ENCODE measurements at regions not wholly inside any gene's neighbourhood (a gene's known extent, or its start where the extent isn't known, plus 50 kb on each side); places are given as distances from the start of the nearest gene placed in this dataset.
"Not testable (repeated sequence)": the region's sequence is repeated elsewhere in the genome, so short reads cannot be mapped to it uniquely, and the experiment has no call there.

DNA sequence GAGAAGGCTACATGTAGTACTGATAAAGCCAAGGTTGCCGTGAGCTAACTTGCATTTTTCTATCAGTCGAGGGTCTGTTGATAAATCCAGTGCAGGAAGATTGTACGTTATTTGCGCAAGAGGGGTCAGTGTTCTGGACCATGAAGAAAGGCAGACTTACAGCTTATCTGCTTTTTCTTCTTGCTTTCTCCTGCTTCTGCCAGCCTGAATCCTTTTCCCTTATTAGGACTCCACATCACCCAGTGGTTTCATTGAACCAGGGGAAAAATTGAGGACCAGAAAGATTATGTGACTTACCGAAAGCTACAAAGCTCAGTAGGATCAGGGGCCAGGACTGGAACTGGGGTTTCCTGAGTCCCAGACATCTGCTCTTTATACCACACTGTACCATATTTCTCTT lies 534.6 kb upstream of the BRINP1 start:
- no peak for ATAC-seq

DNA sequence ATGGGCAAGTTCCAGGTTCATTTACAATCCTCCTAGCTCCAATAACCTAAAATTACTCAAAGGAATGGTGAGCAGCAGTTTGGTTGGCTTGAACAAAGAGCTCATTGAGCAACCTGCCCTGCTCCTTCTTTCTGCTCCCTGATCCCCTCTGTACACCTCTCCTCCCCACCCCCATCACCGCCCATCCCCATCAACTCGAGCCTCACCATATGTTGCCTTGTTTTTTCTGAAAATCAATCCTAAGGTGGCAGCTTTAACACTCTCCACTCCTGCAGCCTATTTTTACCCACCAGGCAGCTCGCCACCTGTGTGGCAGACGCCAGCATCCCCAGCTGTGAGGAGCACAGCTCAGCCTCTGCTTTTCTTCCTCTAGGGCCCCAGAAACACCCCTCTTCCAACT lies 533.4 kb upstream of the BRINP1 start:
- no peak for ATAC-seq

DNA sequence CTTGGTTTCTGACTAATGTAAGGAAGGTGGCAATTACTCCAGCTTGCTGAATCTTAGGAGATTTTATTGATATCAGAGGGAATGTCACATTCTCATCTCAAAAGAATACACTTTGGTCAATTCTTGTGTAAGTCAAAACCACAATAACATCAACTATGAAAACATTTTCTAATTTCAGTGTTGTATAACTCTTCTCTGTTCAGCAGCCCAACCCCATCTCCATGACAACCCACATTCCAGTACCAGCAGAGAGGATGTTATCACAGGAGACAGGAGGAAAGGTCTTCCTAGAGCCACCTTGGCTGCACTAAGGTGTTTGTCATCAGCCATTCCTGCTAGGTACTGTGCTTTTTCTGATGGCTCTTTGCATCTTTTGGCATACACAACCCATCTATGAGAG lies 529.1 kb upstream of the BRINP1 start:
- no peak for ATAC-seq

DNA sequence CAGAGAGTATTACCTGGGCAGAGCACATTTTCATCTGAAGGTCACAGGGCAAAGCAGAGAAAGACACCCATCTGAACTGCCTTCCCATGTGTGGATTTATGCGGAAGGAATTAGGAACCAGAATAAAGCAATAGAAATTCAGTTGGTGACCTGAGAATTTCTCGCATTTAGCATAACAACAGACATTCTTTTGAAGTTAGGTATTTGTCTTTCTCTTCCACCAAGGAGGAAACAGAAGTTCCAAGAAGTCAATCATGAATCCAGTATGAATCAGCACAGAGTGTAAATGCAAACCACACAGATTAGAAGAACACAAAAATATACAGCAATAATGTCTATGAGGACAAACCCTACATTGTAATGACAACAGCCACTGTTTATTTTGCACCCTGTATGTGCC lies 515.2 kb upstream of the BRINP1 start:
- peak; percentile 28 for ATAC-seq

DNA sequence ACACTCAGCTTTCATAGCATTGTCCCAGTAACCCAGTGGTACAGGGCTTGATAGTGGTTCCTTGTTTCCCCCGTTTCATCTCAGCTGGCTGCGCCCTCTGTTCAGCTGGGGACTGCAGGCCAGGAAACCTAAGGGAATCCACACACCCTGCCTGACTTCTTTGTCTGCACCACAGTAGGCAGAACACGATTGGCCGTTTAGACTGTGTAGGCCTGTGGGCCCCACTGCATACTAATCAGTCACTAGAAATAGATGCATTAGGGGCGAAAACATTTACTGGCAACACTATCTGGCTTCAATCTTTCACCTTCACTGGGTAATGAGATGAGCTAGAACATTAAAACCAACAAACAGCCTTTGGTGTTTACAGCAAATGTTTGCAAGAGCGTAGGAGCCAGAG lies 512.7 kb upstream of the BRINP1 start:
- ATAC-seq, result no peak

DNA sequence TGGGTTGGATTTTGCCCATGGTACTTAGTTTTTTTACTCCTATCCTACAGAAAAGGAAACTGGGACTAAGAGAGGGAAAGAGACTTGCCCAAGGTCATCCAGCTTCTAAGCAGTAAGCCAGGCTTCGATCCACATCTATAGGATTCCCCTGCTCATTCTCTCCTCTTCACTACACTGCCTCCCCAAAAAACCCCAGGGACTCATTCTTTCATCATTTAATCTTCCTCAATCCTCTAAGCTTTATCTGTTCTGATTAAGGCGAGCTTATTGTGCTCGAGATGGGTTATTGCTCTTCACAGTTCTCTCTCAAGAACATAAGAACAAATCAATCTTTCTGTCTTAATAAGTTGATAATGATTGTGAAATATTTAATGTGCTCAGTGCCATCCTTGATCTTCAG lies 511.1 kb upstream of the BRINP1 start:
- ATAC-seq, result no peak

DNA sequence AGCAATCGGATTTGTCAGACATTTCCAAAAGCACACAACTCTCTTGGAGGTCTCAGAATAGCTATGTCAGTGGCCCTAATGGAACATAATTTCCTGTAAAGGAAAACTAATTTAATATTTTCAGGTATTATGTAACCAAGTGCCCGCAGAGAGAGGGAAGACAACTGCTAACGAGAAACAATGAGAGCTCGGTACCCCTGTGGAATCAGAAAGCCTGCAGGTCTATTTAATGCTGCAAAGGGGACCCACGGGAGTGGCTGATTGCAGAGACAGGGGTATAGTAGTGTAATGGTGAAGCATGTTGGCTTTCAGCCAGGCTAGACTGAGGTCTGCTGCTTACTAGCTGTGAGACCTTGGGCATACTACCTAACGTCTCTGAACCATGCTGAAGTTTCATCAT lies 508.1 kb upstream of the BRINP1 start:
- no peak for ATAC-seq

DNA sequence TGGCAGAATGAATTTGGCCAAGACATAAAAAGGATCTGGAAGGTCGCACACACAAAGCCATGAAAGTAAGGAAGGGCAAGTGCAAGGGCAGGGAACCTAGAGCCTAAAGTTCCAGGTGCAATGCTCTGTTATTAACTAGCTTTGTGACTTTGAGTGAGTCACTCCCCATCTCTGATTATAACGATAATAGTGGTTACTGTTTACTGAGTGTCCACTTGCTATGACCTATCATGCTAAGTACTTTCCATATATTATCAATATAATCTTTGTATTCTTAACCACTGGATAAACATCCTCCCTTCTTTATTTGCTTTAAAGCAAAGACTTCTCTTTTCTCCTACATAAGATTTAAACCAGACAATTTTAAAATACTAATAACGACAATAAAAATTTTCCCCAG lies 504.6 kb upstream of the BRINP1 start:
- no peak for ATAC-seq

DNA sequence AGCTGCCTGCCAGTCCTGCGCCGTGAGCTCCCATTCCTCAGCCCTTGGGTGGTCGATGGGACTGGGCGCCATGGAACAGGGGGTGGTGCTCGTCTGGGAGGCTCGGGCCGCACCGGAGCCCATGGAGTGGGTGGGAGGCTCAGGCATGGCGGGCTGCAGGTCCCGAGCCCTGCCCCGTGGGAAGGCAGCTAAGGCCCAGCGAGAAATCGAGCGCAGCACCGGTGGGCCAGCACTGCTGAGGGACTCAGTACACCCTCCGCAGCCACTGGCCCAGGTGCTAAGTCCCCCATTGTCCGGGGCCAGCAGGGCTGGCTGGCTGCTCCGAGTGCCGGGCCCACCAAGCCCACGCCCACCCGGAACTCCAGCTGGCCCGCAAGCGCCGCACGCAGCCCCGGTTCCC lies 501.0 kb upstream of the BRINP1 start:
- ATAC-seq, result not testable (repeated sequence)

DNA sequence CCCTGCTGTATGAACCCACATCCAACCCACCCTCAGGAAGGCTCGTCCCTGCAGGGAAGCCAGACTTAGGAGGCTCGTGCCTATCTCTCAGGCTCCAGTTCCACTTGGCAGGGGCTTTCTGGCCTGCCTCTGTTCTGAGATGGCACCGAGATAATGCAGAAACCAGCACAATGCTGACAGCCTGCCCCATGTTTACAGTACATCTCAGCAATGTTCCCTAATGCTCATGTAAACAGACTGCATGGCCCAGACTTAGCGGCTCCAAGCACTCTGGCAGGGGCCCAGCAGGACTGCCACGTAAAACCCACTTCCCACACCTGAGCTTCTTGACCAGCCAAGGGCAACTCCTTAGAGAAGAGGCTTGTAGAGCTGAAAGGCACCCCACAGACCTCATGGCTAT lies 499.5 kb upstream of the BRINP1 start:
- ATAC-seq, result no peak

DNA sequence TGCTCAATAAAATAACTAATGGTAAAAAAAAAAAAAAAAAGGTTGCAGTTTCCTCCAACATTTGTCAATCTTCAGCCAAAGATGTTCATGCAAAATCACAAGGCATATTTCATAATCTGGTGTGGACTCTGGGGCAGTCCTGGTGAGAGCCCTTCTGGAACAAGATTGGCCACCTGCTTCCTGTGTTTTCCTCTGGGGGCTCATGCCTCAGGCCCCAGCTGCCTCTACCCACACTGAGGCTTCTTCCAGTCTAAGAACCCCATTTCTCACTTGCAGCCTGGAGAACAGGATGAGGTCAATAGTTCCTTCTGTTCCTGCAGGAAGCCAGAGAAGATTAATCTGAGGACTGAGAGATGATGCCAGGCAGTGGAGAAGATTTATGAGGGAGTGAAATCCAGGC lies 492.6 kb upstream of the BRINP1 start:
- ATAC-seq, result no peak

DNA sequence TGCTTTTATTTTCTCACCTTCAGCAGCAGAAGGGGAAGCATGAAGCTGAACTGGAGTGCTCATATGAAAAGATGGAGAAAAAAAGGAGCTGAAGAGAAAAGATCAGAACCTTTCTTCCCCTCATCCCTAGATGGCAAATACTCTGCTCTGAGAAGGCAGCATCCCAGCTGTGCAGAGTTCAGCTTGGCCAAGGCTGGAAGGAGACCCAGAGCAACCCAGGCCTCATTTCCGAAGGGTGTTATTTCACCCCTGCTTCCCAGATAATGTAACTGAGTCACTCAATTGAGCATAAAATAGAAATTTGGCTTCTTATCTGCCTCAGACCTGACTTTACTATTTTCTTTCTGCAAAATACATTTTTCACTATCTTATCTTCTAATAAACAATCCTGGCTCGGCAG lies 489.9 kb upstream of the BRINP1 start:
- no peak for ATAC-seq

DNA sequence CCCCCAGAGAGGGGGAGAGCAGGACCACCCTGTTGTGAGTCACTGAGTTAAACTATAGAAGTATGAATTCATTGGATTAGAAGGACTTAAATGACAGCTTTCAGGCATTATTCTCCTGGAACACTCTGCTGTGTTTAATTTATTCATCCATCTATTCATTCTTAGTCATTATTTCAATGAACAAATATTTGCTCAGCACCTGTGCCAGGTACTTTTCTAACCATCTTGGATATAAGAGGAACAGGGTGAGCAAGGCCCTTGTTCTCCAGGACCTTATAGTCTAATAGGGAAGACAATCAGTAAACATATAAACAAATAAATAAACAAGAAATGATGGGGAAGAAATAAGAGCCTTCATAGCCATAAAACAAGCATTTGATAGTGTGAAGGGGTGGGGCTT lies 483.9 kb upstream of the BRINP1 start:
- peak; percentile 87 for ATAC-seq

DNA sequence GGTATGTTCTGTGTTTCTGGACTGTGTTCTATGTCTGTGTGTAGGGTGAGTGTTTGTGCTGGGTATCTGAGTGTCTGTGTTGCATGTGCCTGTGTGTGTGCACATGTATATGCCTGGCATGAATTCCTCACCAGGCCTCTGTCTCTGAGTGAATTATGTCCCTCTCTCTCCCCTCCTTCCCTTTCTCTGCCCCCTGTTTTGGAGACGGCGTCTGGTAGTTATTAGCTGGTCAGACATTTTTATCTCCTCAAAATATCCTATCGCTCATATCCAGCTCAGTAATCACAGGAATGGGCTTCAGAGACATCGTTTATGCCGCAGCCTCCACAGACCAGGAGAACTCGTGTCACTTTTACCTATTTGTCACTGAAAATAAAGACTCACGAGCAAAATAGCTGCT lies 483.2 kb upstream of the BRINP1 start:
- ATAC-seq, result no peak

DNA sequence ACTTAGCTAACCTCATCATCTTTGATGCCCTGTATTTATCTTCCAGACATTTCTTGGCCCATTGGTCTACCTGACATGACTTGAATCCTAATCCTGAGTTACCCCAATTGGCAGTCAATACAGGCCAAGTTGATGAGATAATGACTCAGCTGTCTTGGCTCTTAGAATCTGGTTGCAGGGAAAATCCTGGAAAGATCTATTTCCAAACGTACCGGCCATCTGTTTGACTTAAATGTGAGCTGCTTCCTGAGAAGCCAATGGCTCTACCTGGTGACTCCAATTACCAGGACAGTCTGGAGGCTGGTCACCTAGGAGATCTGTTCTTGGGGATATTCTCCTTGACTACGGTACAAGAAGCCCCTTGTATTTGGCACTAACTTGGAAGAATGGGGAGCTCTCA lies 475.2 kb upstream of the BRINP1 start:
- no peak for ATAC-seq

DNA sequence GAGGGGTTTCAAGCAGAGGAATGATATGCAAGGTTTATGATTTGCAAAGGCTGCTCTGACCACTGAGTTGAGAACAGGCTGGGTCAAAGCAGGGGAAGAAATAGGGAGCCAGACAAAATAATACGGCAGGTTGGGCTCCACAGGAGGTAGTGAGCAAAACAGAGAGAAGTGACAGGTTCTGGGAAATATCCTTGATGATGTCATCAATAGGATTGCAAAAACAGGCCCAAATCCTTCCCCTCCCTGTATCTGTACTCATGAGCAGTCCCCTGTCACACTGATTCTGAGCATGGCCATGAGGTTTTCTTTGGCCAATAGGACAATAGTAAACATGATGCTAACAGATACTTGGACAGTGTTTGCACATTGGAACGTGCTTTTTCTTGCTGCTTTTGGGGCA lies 471.8 kb upstream of the BRINP1 start:
- ATAC-seq, result no peak

DNA sequence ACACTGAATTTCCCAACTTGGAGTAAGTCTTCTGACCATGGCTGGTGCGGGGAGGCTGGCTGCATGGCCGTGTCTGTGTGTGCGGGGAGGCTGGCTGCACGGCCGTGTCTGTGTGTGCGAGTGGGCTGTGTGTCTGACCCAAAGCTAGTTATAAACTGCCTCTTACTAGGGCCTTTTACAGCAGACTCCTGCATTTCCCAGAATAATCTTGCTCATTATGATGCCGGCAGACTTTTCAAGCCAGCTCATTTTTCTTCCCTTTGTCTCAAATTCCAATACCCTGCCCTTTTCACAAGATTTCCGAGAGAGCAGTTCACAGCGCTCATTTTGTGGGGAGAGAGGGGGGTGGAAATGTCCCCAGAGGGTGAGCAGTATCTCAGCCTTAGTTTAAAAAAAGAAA lies 470.7 kb upstream of the BRINP1 start:
- no peak for ATAC-seq

DNA sequence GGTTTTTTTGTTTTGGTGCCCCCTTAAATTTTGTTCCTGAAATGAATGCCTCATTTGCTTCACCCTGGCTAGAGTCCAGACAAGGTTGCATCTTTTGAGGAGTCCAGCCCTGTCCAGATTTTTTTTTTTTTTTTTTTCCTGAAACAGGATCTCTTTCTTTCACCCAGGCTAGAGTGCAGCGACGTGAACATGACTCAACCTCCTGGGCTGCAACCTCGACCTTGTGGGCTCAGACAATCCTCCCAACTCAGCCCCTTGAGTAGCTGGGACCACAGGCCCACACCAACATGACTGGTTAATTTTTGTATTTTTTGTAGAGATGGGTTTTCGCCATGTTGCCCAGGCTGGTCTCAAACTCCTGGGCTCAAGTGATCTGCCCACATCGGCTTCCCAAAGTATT lies 469.0 kb upstream of the BRINP1 start:
- ATAC-seq, result no peak

DNA sequence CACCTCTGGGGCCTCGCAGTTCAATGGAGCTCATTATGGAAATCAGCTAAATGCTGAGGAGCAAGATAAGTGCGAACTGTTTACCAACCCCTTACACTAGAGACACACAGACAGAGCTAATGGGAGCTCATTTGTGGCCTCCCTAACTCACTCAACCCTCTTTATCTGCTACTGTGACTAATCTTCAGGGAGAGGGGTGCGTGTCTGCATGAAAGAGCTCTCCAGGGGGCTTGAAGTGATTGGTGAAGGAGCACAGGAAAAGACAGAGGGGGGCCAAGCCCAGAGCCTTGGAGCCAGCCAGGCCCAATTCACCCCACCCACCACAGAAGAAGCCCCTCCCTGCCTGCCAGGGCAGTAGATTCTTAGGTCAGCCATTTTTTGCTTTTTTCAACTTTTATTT lies 466.8 kb upstream of the BRINP1 start:
- ATAC-seq, result no peak

DNA sequence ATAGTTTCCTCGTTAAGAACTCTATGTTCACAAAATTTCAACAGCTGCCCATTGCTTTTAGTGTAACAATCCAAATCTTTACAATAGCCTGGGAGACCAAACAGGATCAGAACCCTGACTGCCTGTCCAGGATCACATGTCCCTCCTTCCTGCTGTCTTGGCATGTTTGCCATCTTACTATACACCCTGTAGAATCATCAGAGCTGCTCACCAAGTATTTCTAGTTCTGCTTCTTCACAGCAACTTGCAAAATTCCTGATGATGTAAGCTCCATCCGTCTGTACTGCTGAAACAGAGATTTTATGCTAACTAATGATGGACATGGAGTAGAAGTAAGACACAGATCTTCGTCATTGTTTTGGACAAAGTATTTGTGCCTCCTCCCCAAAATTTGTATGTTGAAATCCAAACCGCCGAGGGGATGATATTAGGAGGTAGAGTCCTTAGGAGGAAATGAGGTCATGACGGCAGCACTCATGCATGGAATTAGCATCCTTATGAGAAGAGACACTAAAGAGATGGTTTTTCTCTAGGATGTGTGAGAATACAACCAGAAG lies 464.9 kb upstream of the BRINP1 start:
- ATAC-seq, result peak; percentile 98

DNA sequence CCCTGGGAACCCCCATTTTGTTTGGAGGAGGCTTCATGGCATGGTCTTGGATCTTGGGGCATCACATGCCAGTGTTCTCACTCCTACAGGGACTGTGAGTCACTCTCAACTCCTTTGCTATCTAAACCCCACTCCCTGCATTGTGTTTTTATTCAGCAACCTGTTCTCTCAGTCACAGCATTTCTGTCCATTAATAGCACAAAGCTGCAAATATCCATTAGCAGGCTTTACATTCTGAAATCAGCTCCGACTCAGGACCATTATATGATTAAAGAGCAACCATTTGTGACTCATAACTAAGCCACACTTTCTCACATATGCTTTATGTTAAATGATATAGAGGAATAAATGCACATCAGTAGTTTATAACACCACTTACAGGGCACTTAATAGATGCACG lies 462.1 kb upstream of the BRINP1 start:
- ATAC-seq, result no peak

DNA sequence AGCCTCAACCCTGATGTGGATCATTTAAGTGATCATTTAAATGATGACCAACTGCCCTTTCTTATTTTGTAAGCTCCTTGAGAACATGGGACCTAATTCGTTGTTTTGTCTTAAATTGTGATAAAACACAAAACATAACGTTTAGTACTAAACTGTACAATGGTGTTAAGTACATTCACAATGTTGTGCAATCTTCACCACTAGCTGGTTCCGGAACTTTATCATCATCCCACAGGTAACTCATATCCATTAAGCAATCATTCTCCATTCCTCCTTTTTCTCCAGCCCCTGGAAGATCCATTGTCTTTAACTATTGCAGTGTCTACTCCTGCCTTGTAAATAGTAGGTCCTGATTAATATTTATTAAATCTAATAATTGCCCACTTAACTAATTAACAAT lies 460.5 kb upstream of the BRINP1 start:
- ATAC-seq, result no peak

DNA sequence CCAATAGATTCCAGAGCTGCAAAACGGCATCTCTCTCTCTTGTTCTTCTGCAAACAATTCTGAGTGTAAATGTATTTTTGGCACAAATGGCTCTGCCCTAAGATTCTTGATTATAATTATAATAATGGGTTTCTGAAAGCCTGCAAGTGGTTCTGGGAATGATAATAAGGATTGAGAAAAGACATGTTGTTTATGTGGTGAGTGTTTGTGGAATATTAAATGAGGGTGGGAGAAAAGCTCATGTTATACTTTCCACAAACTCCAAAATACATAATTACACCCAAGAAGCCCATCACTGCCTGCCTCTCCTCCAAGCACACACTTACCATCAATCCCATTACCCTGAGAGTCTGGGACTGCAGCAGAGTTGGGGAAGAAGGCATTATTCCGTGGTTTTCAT lies 460.0 kb upstream of the BRINP1 start:
- no peak for ATAC-seq

DNA sequence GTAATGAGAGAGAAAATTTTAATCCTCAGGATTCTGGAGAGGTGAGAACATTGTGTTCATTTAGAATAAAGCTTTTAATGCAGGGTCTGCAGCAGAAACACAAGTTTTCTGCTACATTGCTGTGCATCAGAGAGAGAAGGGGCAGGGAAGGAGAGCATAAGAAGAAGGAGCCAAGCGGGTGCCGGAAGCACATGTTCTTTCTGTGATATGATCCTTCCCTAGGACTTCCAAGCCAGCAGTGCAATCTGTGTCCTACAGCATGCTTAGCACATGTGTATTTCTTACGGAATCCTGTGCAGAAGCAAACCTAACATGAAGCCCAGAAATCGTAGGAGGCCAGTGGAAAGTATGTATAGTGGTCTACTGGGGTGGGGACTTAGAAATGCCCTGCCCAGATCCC lies 458.3 kb upstream of the BRINP1 start:
- ATAC-seq, result no peak

DNA sequence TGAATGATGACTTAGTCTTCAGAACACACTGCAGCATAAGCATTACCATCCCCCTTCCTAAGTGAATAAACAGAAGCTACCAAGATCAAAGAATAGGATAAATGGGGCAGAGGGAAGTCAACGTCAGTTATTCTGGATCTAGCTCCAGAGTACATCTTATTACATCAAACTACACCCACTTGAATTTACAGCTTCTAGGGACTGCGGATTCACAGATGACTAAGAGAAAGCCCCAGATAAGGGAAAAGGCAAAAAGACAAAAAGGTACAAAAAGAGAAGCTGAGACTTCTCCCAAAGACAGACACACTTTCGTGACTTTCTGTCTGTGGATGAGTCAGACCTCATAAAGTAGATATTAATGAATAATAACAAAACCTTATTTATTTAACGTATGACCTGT lies 457.9 kb upstream of the BRINP1 start:
- no peak for ATAC-seq
